Mononuclear cell (primary cell): ENCODE measurements at regions not wholly inside any gene's neighbourhood (a gene's known extent, or its start where the extent isn't known, plus 50 kb on each side); places are given as distances from the start of the nearest gene placed in this dataset.

ENCODE experiments used
- H3K27me3 ChIP-seq: 2 replicates; pipeline ENCODE4 v1.6.0; 2011; ENCODE audit warnings: low read length, control low read depth; ENCODE audit not compliant: insufficient read depth
- H3K4me1 ChIP-seq: 2 replicates; pipeline ENCODE4 v1.5.1; 2011; ENCODE audit warnings: mild to moderate bottlenecking, low read length, control low read depth; ENCODE audit not compliant: insufficient read depth
- H3K4me3 ChIP-seq: 2 replicates; pipeline ENCODE4 v1.5.1; 2011; ENCODE audit warnings: mild to moderate bottlenecking, low read length, moderate library complexity
- H3K9me3 ChIP-seq: 2 replicates; pipeline ENCODE4 v1.5.1; 2011; ENCODE audit warnings: low read depth, mild to moderate bottlenecking, control low read depth, low read length

DNA sequence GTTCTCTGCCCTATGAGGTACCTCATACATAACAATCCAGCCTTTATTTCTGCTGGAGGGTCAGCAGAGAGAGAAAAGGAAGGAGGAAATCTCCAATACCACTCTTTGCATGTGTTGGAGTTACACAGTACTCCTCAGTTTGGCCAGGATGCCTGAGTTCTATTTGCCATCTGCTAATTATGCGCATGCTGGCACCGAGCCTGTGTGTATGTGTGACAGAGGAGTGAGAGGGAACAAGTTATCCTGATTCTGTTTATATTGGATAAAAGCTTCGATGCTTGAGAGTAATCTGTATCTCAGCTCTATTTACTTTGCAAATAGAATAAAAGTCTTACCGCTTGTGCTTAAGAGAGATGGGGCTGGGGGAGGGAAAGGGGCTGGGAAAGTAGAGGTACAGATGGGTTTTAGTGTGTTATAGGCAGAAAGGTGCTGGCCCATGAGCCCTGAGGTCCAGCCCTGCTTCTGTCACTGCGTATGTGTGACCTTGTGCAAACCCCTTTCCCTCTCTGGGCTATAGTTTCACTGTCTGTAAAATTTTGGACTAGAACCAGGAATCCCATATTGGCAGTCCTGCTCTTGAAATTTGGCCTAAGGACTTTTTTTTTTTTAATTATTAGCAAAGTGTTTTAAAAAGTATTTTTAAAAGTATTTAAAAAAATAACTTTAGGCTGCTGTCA, 54.5 kb upstream of the PLXNA2 start:
- H3K4me3 ChIP-seq: no peak overlapping the region
- no peaks in the 10 kb centered on the region for H3K4me1 ChIP-seq
- H3K27me3 ChIP-seq: no peaks in the 10 kb centered on the region
- no peaks in the 10 kb centered on the region for H3K9me3 ChIP-seq

DNA sequence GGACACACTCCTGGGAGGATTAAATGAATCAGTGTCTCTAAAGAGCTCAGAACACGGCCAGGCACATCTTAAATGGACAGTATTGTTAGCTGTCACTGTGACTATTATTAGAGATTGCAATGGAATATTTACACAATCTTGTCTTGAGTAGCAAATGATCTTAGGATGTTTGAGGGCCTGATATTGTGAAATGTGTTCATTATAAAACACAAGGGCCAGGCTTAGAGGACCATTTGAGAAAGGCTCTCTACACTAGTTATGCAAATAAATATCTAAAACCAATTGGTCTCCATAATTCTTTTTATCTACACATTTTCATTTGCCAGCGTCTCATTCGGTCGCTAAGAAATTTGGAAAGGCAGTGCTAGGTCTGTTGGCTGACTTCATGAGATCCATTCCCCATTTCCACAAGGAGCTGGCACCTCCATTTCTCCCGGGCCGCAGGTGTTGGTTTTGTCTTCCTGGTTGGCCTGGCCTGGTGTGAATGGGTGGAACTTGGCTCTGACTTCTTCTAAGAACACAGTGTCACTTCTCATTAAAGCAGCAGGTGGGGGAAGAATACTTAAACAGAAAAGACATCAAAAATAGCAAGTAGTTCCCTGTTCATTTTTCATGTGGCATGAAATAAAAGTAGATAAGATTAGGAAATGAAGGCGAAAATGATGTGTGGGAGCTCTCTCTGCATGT, 56.0 kb upstream of the PLXNA2 start:
- H3K27me3 ChIP-seq: no peaks in the 10 kb centered on the region
- H3K4me3 ChIP-seq: no peak overlapping the region
- H3K9me3 ChIP-seq: no peaks in the 10 kb centered on the region
- H3K4me1 ChIP-seq: no peaks in the 10 kb centered on the region

DNA sequence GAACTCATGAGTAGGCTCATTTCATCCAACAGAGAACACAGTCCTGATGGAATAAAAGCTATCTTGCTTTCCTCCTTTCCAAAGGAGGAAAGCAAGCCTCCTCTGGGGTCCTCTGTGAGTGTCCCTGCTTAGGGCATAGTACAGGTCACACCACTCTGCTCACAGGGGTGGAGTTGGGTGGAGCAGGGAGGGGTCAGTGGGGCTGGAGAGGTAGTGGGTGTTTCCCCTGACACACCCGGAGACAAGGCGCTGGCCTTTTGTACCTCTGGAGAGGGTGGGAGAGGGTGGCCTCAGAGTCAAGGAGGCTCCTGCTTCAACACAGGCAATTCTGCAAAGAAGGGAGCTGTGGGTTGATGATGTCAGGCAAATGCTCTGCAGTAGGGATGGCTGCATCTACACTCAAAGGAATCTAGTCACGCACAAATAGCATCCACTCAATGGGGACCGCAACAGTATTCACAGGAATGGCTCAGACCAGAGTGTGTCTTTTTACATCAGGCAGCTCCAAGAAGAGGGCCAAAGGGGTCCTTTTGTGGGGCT, 58.6 kb upstream of the PLXNA2 start:
- Histone ChIP-seq H3K4me1 (no peaks in the 10 kb centered on the region), H3K4me3 (no peak overlapping the region), H3K9me3 (no peaks in the 10 kb centered on the region), H3K27me3 (no peaks in the 10 kb centered on the region)

DNA sequence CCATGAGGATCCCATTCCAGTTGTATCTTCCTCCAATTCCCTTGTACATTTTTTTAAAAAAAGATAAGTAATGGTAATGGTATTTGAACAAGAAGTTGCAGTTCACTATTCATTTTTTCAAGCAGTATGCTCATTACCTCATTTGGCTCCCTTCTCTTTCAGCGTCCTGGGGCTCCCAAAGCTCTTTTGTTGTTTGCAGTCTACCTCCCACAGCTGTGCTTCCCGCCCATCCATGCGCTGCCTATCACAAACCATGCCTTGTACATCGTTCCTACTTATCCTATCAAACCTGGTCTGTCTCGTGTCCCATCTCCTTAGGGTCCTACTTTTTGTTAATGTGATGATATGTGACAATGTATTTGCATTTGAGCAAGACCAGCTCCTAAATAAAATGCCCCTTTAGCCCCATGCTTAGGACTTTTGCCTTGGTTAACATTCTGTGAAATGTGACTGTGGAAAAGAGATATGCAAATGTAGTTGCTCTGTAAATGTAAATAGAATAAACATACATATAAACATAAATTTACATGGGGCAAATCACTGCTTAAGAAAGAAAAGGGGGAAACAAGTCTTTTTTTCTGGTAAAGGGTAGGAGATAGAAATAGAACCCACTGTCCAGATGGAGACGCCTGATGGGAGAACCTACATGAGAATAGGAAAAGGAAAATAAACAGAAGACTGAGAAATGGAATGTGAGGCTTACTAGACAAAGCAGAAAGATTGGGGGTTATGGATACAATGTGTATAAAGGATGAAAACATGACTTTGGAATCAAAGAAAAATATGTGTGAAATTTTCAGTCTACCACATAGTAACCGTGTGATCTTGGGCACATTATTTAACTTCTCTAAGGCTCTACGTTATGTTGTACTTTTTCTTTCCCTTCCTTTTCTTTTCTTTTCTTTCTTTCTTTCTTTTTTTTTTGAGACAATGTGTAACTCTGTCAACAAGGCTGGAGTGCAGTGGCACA, 59.8 kb upstream of the PLXNA2 start:
- H3K4me3 ChIP-seq: no peak overlapping the region
- no peaks in the 10 kb centered on the region for H3K27me3 ChIP-seq
- H3K9me3 ChIP-seq: no peaks in the 10 kb centered on the region
- H3K4me1 ChIP-seq: no peaks in the 10 kb centered on the region

DNA sequence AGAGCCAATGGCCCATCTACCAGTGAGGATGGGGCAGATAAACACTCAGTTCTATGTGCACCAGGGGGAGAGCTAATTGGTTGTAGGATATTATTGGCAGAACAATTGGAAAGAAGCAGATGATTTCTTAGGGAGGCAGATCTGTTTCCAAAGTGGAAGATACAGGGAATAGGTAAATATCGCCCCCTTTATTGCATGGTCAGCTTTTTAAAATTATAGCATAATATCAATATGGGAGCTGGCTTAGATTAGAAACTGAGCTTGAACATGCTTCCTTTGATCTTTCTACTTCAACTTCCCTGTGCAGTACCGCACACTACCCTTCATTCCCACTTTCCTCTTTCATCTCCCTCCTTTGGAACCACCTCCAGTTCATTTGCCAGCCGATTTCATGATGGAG, 64.0 kb upstream of the PLXNA2 start:
- H3K4me1 ChIP-seq: no peaks in the 10 kb centered on the region
- H3K4me3 ChIP-seq: no peak overlapping the region
- H3K9me3 ChIP-seq: no peaks in the 10 kb centered on the region
- H3K27me3 ChIP-seq: no peaks in the 10 kb centered on the region

DNA sequence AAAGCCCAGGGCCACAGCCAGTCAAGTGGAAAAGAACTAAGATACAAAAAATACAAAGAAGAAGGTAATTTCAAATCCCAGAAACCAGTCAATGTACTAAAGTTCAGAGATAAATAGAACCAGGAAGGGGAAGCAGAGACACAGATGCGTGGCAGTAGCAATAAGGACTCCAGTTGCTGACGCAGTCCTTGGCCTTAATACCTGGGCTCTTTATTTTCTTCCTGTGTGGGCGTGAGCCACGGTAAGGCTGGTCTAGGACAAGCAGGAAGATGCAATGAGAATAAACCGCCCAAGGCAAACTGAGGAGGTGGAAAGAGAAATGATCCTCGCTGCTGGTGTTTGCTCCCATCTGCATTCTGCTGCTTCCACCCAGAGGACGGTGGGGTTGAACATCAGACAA, 65.6 kb upstream of the PLXNA2 start:
- no peaks in the 10 kb centered on the region for H3K27me3 ChIP-seq
- H3K4me3 ChIP-seq: no peak overlapping the region
- H3K4me1 ChIP-seq: no peaks in the 10 kb centered on the region
- H3K9me3 ChIP-seq: no peaks in the 10 kb centered on the region

DNA sequence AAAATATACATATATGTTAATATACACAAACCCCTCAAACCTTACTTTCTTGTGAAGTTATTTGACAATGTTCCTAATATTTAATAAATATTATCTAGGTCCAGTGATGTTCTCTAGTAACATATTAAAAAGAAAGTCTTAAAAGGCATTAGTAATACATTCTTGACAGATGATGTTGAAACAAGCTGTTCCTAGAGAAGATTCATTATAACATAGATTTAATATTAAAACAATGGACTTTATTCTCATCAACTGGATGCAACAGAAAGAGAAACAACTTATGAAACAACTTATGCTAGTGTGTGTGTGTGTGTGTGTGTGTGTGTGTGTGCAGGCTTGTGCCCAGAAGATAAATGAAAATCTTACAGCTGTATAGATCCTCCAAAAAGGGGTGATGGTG, 68.5 kb upstream of the PLXNA2 start:
- no peaks in the 10 kb centered on the region for H3K27me3 ChIP-seq

DNA sequence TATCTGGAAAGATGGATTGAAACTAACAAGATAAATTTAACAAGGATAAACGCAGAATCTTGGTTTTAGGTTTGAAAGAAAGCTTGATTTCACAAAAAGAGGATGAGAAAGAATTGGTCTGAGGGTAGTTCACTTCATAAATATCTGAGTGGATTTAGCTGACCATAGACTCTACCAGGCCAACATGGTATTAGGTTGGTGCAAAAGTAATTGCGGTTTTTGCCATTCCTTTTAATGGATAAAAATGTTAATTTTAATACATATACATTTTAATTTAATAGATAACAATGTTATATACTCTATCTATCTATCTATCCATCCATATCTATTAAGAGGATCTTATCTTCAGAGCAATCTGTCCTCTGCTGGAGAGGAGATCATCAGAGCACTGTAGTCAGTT, 70.2 kb upstream of the PLXNA2 start:
- Histone ChIP-seq H3K4me3 (no peak overlapping the region), H3K9me3 (no peaks in the 10 kb centered on the region), H3K4me1 (no peaks in the 10 kb centered on the region), H3K27me3 (no peaks in the 10 kb centered on the region)

More for the DNA sequence above, 68.5 kb upstream of the PLXNA2 start:
- H3K4me1 ChIP-seq: no peaks in the 10 kb centered on the region
- no peaks in the 10 kb centered on the region for H3K9me3 ChIP-seq
- H3K4me3 ChIP-seq: no peak overlapping the region

DNA sequence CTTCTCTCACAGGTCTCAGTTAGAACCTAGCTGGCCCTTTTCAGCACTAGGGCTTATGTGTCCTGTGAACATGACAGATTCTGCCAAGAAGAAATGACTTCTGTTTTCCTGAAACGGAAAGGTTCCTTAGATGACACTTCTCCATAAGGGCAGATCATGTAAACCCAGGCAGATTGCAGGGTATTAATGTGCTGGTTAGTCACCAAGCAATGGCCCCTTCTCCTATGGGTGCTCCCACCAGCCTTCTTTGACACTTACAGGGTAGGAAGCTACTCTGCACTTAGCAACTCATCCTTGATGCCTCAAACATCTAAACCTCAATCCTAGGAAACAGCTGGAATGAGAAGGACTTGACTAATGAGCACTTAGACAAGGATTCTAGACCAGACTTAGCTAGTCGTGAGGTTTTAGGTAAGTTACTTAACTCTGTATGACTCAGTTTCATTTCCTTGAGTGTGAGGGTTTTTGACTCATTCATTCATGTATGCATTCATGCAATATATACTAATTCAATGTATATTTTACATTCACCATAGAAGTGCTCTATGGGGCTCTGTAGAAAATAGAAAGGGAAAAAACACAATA, 74.1 kb upstream of the PLXNA2 start:
- Histone ChIP-seq H3K27me3 (no peaks in the 10 kb centered on the region), H3K4me3 (no peak overlapping the region), H3K4me1 (no peaks in the 10 kb centered on the region), H3K9me3 (no peaks in the 10 kb centered on the region)

DNA sequence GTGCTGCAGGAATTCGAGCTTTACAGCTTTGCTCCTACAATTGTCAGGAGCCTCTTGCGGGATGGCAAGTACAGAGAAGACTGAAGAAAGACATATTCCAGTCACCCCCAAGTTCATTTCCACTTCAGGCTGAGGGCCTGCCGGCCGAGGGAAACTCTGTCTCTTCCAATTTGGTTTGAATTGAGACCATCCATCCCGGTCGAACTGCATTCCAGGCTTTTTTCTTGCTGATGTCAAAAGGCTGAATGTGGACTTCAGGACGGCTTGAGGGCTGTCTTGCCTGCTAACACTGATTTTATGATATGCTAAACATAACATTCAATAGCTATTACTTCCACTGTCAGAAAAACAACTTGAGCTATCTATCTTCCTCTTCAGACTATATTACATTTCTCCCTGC, 79.8 kb upstream of the PLXNA2 start:
- H3K27me3 ChIP-seq: no peaks in the 10 kb centered on the region
- no peaks in the 10 kb centered on the region for H3K9me3 ChIP-seq
- H3K4me3 ChIP-seq: no peak overlapping the region
- no peaks in the 10 kb centered on the region for H3K4me1 ChIP-seq

DNA sequence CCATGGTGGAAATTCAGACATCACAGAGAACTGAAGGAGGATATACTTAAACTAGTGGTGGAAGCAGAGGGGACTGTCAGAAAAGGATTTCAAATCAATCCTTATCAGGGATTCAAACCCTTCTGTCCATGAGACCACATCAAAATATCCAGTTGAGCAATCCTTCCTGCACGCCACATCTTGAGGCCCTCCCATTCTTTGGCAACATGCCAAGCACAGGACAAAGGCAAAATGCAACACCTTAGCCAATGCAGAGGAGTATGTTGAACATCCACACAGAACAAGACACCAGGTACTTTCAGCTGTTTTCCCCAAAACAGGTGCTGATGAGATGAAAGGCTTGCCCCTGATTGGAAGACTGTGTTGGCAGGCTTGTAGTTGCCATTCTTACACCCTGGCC, 81.8 kb upstream of the PLXNA2 start:
- Histone ChIP-seq H3K9me3 (no peaks in the 10 kb centered on the region), H3K4me1 (no peaks in the 10 kb centered on the region), H3K4me3 (no peak overlapping the region), H3K27me3 (no peaks in the 10 kb centered on the region)

DNA sequence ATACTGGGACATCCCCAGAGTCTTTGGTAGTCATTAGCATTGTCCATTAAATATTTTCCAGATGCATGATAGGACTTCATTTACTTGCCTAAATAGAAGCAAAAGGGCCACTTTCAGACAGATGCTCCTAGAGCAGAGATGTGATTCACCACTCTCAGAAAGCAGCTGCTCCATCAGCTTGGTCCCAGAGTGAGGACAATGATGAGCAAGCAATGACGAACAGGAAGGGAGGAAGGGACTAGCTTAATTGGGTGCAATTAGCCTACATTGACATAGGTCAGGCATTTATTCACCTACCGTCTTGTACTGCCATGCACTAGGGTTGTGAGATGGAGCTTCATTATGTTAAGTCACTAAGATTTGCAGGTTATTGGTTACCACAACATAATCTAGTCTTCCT, 85.1 kb upstream of the PLXNA2 start:
- no peak overlapping the region for H3K4me3 ChIP-seq
- no peaks in the 10 kb centered on the region for H3K27me3 ChIP-seq
- no peaks in the 10 kb centered on the region for H3K4me1 ChIP-seq
- no peaks in the 10 kb centered on the region for H3K9me3 ChIP-seq

DNA sequence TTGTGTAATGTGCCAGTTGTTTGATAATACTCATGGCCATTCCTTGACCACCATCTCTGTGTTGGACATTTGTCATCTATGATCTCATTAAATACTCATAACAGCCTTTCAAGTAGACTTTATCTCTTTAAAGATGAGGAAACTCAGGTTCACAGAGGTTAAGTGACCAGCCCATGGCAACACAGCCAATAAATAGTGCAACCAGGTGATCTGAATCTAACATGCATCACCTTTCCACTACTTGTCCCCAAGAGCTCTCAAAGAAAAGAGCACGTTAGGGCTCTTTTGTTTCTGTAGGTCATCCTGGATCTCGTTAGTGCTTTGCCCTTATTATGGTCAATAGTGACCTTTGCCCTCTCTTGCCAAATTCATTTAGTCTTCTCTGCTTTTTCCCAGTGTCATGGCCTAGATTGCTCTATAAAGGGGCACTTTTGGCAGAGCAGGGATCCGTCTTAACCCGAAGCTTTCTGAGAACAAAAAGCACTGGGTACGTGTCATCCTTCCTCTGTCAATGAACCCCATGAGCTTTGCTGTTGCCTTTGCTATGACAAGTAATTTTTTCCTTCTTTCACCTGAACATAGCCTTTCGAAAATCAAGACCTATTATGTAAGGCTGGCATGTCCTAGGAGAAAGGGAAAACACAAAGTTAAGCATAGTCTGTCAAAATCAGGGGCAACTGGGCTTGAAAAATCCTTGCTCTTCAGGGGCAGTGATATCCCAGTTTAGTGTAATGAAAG, 88.0 kb upstream of the PLXNA2 start:
- H3K4me3 ChIP-seq: no peak overlapping the region
- no peaks in the 10 kb centered on the region for H3K4me1 ChIP-seq
- no peaks in the 10 kb centered on the region for H3K27me3 ChIP-seq
- no peaks in the 10 kb centered on the region for H3K9me3 ChIP-seq

DNA sequence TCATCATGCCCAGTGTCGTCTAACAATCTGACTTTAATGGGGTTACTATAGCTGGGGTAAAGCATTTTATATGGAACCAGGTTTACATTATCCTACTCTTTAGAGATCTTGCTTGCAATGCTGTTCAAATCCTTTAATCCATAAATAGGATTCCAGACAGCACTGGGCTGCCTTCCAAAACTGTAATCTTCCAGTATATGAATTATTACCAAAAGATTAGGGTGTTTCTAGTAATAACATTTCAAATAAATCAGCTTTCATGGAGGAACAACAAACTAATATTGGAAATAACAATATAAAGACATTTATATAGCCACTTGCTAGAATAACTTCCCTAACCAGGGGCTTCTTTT, 88.6 kb upstream of the PLXNA2 start:
- Histone ChIP-seq H3K9me3 (no peaks in the 10 kb centered on the region), H3K4me3 (no peak overlapping the region), H3K27me3 (no peaks in the 10 kb centered on the region), H3K4me1 (no peaks in the 10 kb centered on the region)
